Stimulated activated CD8-positive, alpha-beta memory T cell treated with anti-CD3 and anti-CD28 coated beads, Interleukin-12 subunit alpha, Interleukin-12 subunit beta, amount 100 ng/mL, for 4 hours (primary cell): ENCODE measurements at regions not wholly inside any gene's neighbourhood (a gene's known extent, or its start where the extent isn't known, plus 50 kb on each side); places are given as distances from the start of the nearest gene placed in this dataset.

ENCODE experiments used
- DNase-seq: peaks from one replicate; pipeline ENCODE4 v3.0.0-alpha.2; 2020; ENCODE audit warnings: low read depth

- no peak for DNase-seq
Observed at GRCh38 chr4:138311771-138312535, 69.8 kb upstream of the SLC7A11 start.

GRCh38 chr4:138310991-138311390 is 68.8 kb upstream of the SLC7A11 start:
- no peak for DNase-seq

- no peak for DNase-seq
Observed at GRCh38 chr4:138310498-138310897, 68.3 kb upstream of the SLC7A11 start.

GRCh38 chr4:138308356-138308755 is 66.2 kb upstream of the SLC7A11 start:
- no peak for DNase-seq

GRCh38 chr4:138307319-138307718 is 65.2 kb upstream of the SLC7A11 start:
- DNase-seq: no peak

- DNase-seq: no peak
Observed at GRCh38 chr4:138305050-138305449, 62.9 kb upstream of the SLC7A11 start.

GRCh38 chr4:138301536-138301935 is 59.4 kb upstream of the SLC7A11 start:
- no peak for DNase-seq

- no peak for DNase-seq
Observed at GRCh38 chr4:138300616-138301015, 58.5 kb upstream of the SLC7A11 start.

GRCh38 chr4:138299881-138300280 is 57.7 kb upstream of the SLC7A11 start:
- no peak for DNase-seq

- DNase-seq: no peak
Observed at GRCh38 chr4:138298866-138299265, 56.7 kb upstream of the SLC7A11 start.

- DNase-seq: no peak
Observed at GRCh38 chr4:138298431-138298830, 56.3 kb upstream of the SLC7A11 start.

- DNase-seq: no peak
Observed at GRCh38 chr4:138297743-138298405, 55.7 kb upstream of the SLC7A11 start.

- no peak for DNase-seq
Observed at GRCh38 chr4:138292321-138292720, 50.2 kb upstream of the SLC7A11 start.
